ENCODE measurements at regions not wholly inside any gene's neighbourhood (a gene's known extent, or its start where the extent isn't known, plus 50 kb on each side); places are given as distances from the start of the nearest gene placed in this dataset.

DNA sequence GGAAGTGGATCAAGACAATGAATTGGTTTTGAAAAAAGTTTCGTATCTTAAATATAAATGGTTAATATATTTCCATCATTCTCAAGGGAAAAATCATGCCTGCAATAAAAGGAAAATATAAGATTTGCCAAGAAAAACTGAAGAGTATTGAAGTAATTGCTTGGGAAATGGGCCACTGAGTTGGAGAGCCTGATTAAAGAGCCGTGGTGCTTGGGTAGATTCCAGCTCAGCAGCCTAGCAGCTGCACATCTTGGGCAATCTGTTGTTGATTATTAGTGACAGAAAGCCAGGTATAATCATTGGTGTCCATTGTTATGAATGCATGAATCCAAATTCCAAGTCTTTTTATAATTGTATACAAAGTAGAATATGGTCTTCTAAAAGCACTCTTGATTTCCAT is 800.9 kb upstream of the CHORDC1 start:
- TF ChIP-seq POLR2AphosphoS5 (IDR thresholded peaks at IDR 0.05; ENCODE audit: low read depth, low read length) (no peak), TAF1 (IDR thresholded peaks at IDR 0.05; ENCODE audit: borderline replicate concordance, insufficient read depth, low read length) (no peak), SIN3A (IDR thresholded peaks at IDR 0.05; ENCODE audit: borderline replicate concordance, insufficient read depth, low read length) (no peak), FOXP2 (optimal IDR thresholded peaks at IDR 0.05; ENCODE audit: borderline replicate concordance, extremely low read depth, extremely low read length, insufficient read depth) (no peak)
- TF ChIP-seq, protein P1, sequence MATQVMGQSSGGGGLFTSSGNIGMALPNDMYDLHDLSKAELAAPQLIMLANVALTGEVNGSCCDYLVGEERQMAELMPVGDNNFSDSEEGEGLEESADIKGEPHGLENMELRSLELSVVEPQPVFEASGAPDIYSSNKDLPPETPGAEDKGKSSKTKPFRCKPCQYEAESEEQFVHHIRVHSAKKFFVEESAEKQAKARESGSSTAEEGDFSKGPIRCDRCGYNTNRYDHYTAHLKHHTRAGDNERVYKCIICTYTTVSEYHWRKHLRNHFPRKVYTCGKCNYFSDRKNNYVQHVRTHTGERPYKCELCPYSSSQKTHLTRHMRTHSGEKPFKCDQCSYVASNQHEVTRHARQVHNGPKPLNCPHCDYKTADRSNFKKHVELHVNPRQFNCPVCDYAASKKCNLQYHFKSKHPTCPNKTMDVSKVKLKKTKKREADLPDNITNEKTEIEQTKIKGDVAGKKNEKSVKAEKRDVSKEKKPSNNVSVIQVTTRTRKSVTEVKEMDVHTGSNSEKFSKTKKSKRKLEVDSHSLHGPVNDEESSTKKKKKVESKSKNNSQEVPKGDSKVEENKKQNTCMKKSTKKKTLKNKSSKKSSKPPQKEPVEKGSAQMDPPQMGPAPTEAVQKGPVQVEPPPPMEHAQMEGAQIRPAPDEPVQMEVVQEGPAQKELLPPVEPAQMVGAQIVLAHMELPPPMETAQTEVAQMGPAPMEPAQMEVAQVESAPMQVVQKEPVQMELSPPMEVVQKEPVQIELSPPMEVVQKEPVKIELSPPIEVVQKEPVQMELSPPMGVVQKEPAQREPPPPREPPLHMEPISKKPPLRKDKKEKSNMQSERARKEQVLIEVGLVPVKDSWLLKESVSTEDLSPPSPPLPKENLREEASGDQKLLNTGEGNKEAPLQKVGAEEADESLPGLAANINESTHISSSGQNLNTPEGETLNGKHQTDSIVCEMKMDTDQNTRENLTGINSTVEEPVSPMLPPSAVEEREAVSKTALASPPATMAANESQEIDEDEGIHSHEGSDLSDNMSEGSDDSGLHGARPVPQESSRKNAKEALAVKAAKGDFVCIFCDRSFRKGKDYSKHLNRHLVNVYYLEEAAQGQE (IDR thresholded peaks at IDR 0.05; ENCODE audit: insufficient read depth in 1 of 2, low read depth in 2 of 2, low read length in 2 of 2): no peak
